Keratinocyte (primary cell): ENCODE measurements at regions not wholly inside any gene's neighbourhood (a gene's known extent, or its start where the extent isn't known, plus 50 kb on each side); places are given as distances from the start of the nearest gene placed in this dataset.

Experiments
- DNase-seq: peaks from one replicate; pipeline ENCODE4 v3.0.0-alpha.2; 2011; ENCODE audit warnings: low read depth, missing footprints, low spot score
- FAIRE-seq: peaks from 2 replicates; lab custom pipeline; 2011; peaks lifted over from hg19 to GRCh38; lab: Jason Lieb, UNC
- H2AFZ ChIP-seq: 2 replicates; pipeline ENCODE4 v1.6.0; 2012; ENCODE audit warnings: low read length, control low read depth, inconsistent platforms; ENCODE audit not compliant: control insufficient read depth
- H3K27ac ChIP-seq: 2 replicates; pipeline ENCODE4 v1.5.1; 2011; ENCODE audit warnings: low read length; ENCODE audit not compliant: control insufficient read depth, insufficient read depth
- H3K27me3 ChIP-seq: 3 replicates; pipeline ENCODE4 v1.6.0; 2011; ENCODE audit warnings: low read length; ENCODE audit not compliant: control insufficient read depth, insufficient read depth; ENCODE audit errors: extremely low read depth
- H3K36me3 ChIP-seq, 2 experiments: 2 replicates in 1 of 2; 3 replicates in 1 of 2; pipeline ENCODE4 v1.5.1; 2011; ENCODE audit warnings: low read length in 2 of 2, mild to moderate bottlenecking in 1 of 2; ENCODE audit not compliant: control insufficient read depth in 2 of 2, insufficient read depth in 2 of 2; ENCODE audit errors: extremely low read depth in 1 of 2
- H3K4me1 ChIP-seq: 3 replicates; pipeline ENCODE4 v1.5.1; 2011; ENCODE audit warnings: low read length; ENCODE audit not compliant: control insufficient read depth, insufficient read depth; ENCODE audit errors: extremely low read depth
- H3K4me2 ChIP-seq: 3 replicates; pipeline ENCODE4 v1.6.0; 2011; ENCODE audit warnings: low read depth, low read length; ENCODE audit not compliant: control insufficient read depth, insufficient read depth; ENCODE audit errors: extremely low read depth
- H3K4me3 ChIP-seq, 3 experiments: fragments of 200-600 bp in 1 of 3; sonication (generic) in 1 of 3; 2 replicates in 2 of 3; 3 replicates in 1 of 3; pipeline ENCODE4 v1.5.1; 2011 to 2016; ENCODE audit warnings: low read length in 3 of 3, mild to moderate bottlenecking in 3 of 3, control low read depth in 2 of 3, inconsistent platforms in 1 of 3, low read depth in 1 of 3, mixed read lengths in 1 of 3, mixed run types in 1 of 3, moderate library complexity in 1 of 3; ENCODE audit not compliant: control insufficient read depth in 2 of 3, insufficient read depth in 2 of 3; ENCODE audit errors: extremely low read depth in 1 of 3
- H3K79me2 ChIP-seq: 2 replicates; pipeline ENCODE4 v1.6.0; 2012; ENCODE audit warnings: low read length; ENCODE audit not compliant: control insufficient read depth, insufficient read depth
- H3K9ac ChIP-seq: 3 replicates; pipeline ENCODE4 v1.6.0; 2011; ENCODE audit warnings: low read length; ENCODE audit not compliant: control insufficient read depth, insufficient read depth; ENCODE audit errors: extremely low read depth
- H3K9me1 ChIP-seq: 3 replicates; pipeline ENCODE4 v1.6.0; 2011; ENCODE audit warnings: low read length; ENCODE audit not compliant: control insufficient read depth, insufficient read depth; ENCODE audit errors: extremely low read depth
- H3K9me3 ChIP-seq: 2 replicates; pipeline ENCODE4 v1.5.1; 2012; ENCODE audit warnings: low read depth, low read length; ENCODE audit not compliant: control insufficient read depth
- H4K20me1 ChIP-seq: 3 replicates; pipeline ENCODE4 v1.6.0; 2011; ENCODE audit warnings: low read length; ENCODE audit not compliant: control insufficient read depth, insufficient read depth; ENCODE audit errors: extremely low read depth
- CTCF ChIP-seq, 3 experiments: IDR thresholded peaks in 1 of 3; conservative IDR thresholded peaks in 1 of 3; optimal IDR thresholded peaks in 1 of 3; 2 replicates in 2 of 3; 3 replicates in 1 of 3; pipeline versions ENCODE3 to v1.5.1; 2011; ENCODE audit warnings: low read length in 3 of 3, mild to moderate bottlenecking in 3 of 3, moderate library complexity in 2 of 3, control low read depth in 1 of 3, inconsistent platforms in 1 of 3; ENCODE audit not compliant: insufficient read depth in 2 of 3; ENCODE audit errors: extremely low read depth in 1 of 3
- EZH2 ChIP-seq: IDR thresholded peaks from one replicate; pipeline ENCODE4 v1.6.1; 2012; ENCODE audit warnings: inconsistent platforms, mild to moderate bottlenecking, low read length, moderate library complexity
- dilution Hi-C: fragments of 300-500 bp; cut with MboI; formaldehyde crosslinking; loops from one replicate; pipeline ENCODE4 v1.7.0; 2020; ENCODE audit warnings: low sequenced_read_pairs; ENCODE audit not compliant: extremely low pct_ligation_motif_present

GRCh38 chr18:37724206-37724605 is 158.6 kb upstream of the CELF4 start:
- H3K27me3 ChIP-seq, result no peaks in the 10 kb centered on the region
- H4K20me1 ChIP-seq, result no peaks in the 10 kb centered on the region
- no peak for TF ChIP-seq EZH2
- no peak for TF ChIP-seq CTCF (optimal IDR thresholded peaks at IDR 0.05 in 1 of 3, IDR thresholded peaks at IDR 0.05 in 1 of 3, conservative IDR thresholded peaks at IDR 0.05 in 1 of 3; ENCODE audit: extremely low read depth in 1 of 3, insufficient read depth in 2 of 3, low read length in 3 of 3)
- FAIRE-seq (no peak), DNase-seq (no peak)
- H2AFZ ChIP-seq, result no peak overlapping the region
- no peaks in the 10 kb centered on the region for H3K9me1 ChIP-seq
- H3K4me1 ChIP-seq, result peaks cover 5% of the 10 kb centered on the region
- dilution Hi-C loops, result no loop called here
- H3K36me3 ChIP-seq, result no peaks in the 10 kb centered on the region
- no peak overlapping the region for H3K9ac ChIP-seq
- H3K9me3 ChIP-seq, result no peaks in the 10 kb centered on the region
- no peak overlapping the region for H3K4me2 ChIP-seq
- H3K4me3 ChIP-seq, result no peak overlapping the region
- H3K79me2 ChIP-seq, result no peaks in the 10 kb centered on the region
- H3K27ac ChIP-seq, result no peak overlapping the region

DNA sequence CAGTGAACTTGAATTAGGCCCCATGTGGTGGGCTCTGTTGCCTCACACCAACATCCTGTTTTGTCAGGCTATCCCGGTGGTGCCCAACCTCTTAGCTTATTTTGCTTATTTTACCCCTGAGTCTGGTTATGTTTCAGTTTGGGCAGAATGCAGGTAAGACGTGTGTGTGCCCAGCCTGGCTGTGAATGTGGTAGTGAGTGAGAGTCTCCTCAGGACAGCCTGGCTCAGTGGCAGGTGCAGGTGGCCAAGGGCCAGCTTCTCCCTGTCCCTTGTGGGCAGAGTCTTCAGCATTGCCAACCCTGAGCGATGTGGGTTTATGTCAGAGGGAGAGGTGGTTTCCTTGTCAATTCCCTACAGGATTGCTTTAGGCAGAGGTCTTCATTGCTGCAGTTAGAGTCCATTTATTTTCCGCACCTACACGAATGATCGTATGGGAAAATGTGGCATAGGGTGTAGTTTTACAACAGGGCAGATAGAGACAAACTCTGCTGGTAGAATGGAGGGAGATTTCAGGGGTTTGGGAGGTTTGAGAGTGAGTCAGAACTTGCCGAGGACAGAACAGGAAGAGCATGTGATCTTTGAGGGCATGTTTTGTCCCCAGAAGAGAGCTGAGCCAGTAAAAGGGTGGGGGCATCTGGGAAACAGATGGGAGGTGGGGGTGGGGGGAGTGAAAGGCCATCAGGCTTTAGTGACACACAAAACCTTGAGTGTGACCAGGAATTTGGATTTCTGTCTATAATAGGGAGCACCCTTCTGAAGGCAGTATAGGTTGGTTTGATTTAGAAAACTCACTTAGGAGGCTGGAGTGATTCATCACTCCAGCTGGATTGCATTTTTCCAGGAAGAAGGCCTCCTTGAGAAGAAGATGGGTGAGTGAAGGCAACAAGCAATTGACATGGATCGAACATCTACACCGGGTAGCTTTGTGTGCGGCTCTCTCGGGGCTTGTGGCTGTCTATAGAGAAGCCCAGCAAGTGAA is 156.2 kb upstream of the CELF4 start:
- Histone ChIP-seq H3K9ac (no peak overlapping the region), H3K27ac (no peak overlapping the region), H3K27me3 (no peaks in the 10 kb centered on the region), H2AFZ (no peak overlapping the region), H3K9me3 (no peaks in the 10 kb centered on the region), H3K4me1 (peaks cover 5% of the 10 kb centered on the region), H3K4me3 (no peak overlapping the region), H3K36me3 (no peaks in the 10 kb centered on the region), H4K20me1 (no peaks in the 10 kb centered on the region), H3K4me2 (peak overlapping the region; percentile 12), H3K79me2 (no peaks in the 10 kb centered on the region), H3K9me1 (no peaks in the 10 kb centered on the region)
- no peak for DNase-seq
- peak; percentile 56 for FAIRE-seq
- dilution Hi-C loops, result no loop called here
- TF ChIP-seq CTCF (optimal IDR thresholded peaks at IDR 0.05 in 1 of 3, IDR thresholded peaks at IDR 0.05 in 1 of 3, conservative IDR thresholded peaks at IDR 0.05 in 1 of 3; ENCODE audit: extremely low read depth in 1 of 3, insufficient read depth in 2 of 3, low read length in 3 of 3) (no peak), EZH2 (no peak)
